Liver (tissue), 8 donors: ENCODE measurements at regions not wholly inside any gene's neighbourhood (a gene's known extent, or its start where the extent isn't known, plus 50 kb on each side); places are given as distances from the start of the nearest gene placed in this dataset.

Experiments
- DNase-seq: peaks from one replicate; pipeline ENCODE4 v3.0.0-alpha.2; 2017; ENCODE audit warnings: low spot score
- H3K27ac ChIP-seq, 2 donors: one replicate each; pipeline ENCODE4 v1.7.0; 2013; ENCODE audit warnings: inconsistent platforms in 2 of 2, low read length in 2 of 2, control low read depth in 1 of 2, low read depth in 1 of 2, mild to moderate bottlenecking in 1 of 2
- H3K27me3 ChIP-seq, 4 donors: one replicate each; pipeline versions ENCODE4 v1.6.1 to v1.7.0; 2013; ENCODE audit warnings: low read length in 3 of 4, inconsistent platforms in 1 of 4, mild to moderate bottlenecking in 1 of 4, moderate library complexity in 1 of 4; ENCODE audit not compliant: control insufficient read depth in 4 of 4, insufficient read depth in 4 of 4
- H3K36me3 ChIP-seq, 4 donors: one replicate each; pipeline versions ENCODE4 v1.6.1 to v1.7.0; 2013; ENCODE audit warnings: low read length in 3 of 4, mild to moderate bottlenecking in 3 of 4, low read depth in 1 of 4, moderate library complexity in 1 of 4; ENCODE audit not compliant: control insufficient read depth in 4 of 4, insufficient read depth in 3 of 4
- H3K4me1 ChIP-seq, 4 donors: one replicate each; pipeline versions ENCODE4 v1.6.1 to v1.7.0; 2013; ENCODE audit warnings: low read length in 3 of 4, mild to moderate bottlenecking in 3 of 4, moderate library complexity in 1 of 4; ENCODE audit not compliant: control insufficient read depth in 4 of 4, insufficient read depth in 4 of 4
- H3K4me3 ChIP-seq, 3 donors: one replicate each; pipeline versions ENCODE4 v1.6.1 to v1.7.0; 2013; ENCODE audit warnings: low read length in 3 of 3, control low read depth in 1 of 3, low read depth in 1 of 3, mild to moderate bottlenecking in 1 of 3
- H3K9ac ChIP-seq, 2 donors: one replicate each; pipeline ENCODE4 v1.7.0; 2013; ENCODE audit warnings: low read length in 2 of 2, mild to moderate bottlenecking in 2 of 2, moderate library complexity in 2 of 2, control low read depth in 1 of 2, low read depth in 1 of 2
- H3K9me3 ChIP-seq, 4 donors: one replicate each; pipeline versions ENCODE4 v1.6.1 to v1.7.0; 2013; ENCODE audit warnings: low read length in 3 of 4; ENCODE audit not compliant: control insufficient read depth in 4 of 4
- CTCF ChIP-seq: fragments of 150-350 bp; IDR thresholded peaks from 2 replicates; pipeline ENCODE4 v1.5.1; 2017; ENCODE audit warnings: improper control_type of control experiment, low read depth, low read length; ENCODE audit not compliant: missing input control
- FOXA2 ChIP-seq: IDR thresholded peaks from 2 replicates; pipeline ENCODE4 v1.6.1; 2016; ENCODE audit warnings: antibody characterized with exemption
- HNF4A ChIP-seq, 2 donors: conservative IDR thresholded peaks; 2 replicates each; pipeline ENCODE4 v1.6.1; 2016; ENCODE audit warnings: antibody characterized with exemption in 2 of 2, mild to moderate bottlenecking in 2 of 2
- HNF4G ChIP-seq: IDR thresholded peaks from 2 replicates; pipeline ENCODE4 v1.6.1; 2016; ENCODE audit warnings: antibody characterized with exemption
- JUND ChIP-seq, 2 donors: IDR thresholded peaks; 2 replicates each; pipeline ENCODE4 v1.6.1; 2016; ENCODE audit warnings: antibody characterized with exemption in 2 of 2
- MAX ChIP-seq: IDR thresholded peaks from 2 replicates; pipeline ENCODE4 v1.6.1; 2016; ENCODE audit warnings: antibody characterized with exemption
- RXRA ChIP-seq, 2 donors: IDR thresholded peaks; 2 replicates each; pipeline ENCODE4 v1.6.1; 2017 to 2018; ENCODE audit warnings: antibody characterized with exemption in 2 of 2, mild to moderate bottlenecking in 1 of 2
- SP1 ChIP-seq: IDR thresholded peaks from 2 replicates; pipeline ENCODE4 v1.6.1; 2018; ENCODE audit warnings: antibody characterized with exemption, mild to moderate bottlenecking
- TAF1 ChIP-seq: conservative IDR thresholded peaks from 2 replicates; pipeline ENCODE4 v1.6.1; 2016; ENCODE audit warnings: antibody characterized with exemption, mild to moderate bottlenecking
- YY1 ChIP-seq: IDR thresholded peaks from 2 replicates; pipeline ENCODE4 v1.6.1; 2016; ENCODE audit warnings: antibody characterized with exemption, mild to moderate bottlenecking
- ZBTB33 ChIP-seq: IDR thresholded peaks from 2 replicates; pipeline ENCODE4 v1.6.1; 2016; ENCODE audit warnings: antibody characterized with exemption
- WGBS: extraction: QIAGEN DNeasy Blood & Tissue Kit; methylation state at CpG from one replicate; pipeline ENCODE4 v1.1.7; 2013; 5-methylcytosine and 5-hydroxymethylcytosine counted together
- TF ChIP-seq, protein P1 (sequence below): IDR thresholded peaks from 2 replicates; pipeline ENCODE4 v1.6.1; 2016; ENCODE audit warnings: antibody characterized with exemption, mild to moderate bottlenecking
- donor health status: healthy.
- donor health status: healthy.
- donor health status: healthy.
- donor health status: healthy.
- donor health status: healthy.

DNA sequence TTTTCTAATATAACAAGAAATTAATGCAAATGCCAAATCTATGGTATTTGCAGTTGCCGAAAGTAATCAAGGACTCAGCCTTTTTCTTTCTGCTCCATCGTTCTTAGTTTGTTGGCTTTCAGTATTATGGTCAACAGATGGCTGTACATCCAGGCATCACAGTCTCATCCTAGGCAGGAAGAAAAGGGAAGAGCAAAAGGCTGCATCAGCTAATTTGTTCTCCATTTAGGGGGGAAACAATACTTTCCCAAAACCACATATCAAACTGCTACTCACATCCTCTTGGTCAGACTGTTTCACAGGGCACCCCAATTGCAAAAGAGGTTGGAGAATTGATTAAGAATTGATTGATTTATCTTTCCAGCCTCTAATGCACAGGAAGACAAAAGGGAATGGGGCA lies 89.3 kb downstream of the MDH1 start:
- 90% methylated on average over 2 of the region's 2 CpGs for WGBS
- Histone ChIP-seq H3K27ac (no peak overlapping the region), H3K4me3 (no peak overlapping the region), H3K9ac (no peak overlapping the region), H3K9me3 (no peaks in the 10 kb centered on the region), H3K36me3 (no peaks in the 10 kb centered on the region), H3K27me3 (no peaks in the 10 kb centered on the region), H3K4me1 (peaks cover 5 to 19% (median 16%) of the 10 kb centered on the region in 4 donors)
- no peak for DNase-seq
- TF ChIP-seq MAX: no peak
- no peak for TF ChIP-seq RXRA (IDR thresholded peaks at IDR 0.05)
- no peak for TF ChIP-seq FOXA2
- no peak for TF ChIP-seq YY1

GRCh38 chr2:63678551-63678950 lies 89.8 kb downstream of the MDH1 start:
- Histone ChIP-seq H3K27ac (no peak overlapping the region), H3K4me1 (peaks cover 3 to 14% (median 11%) of the 10 kb centered on the region in 4 donors), H3K27me3 (no peaks in the 10 kb centered on the region), H3K36me3 (no peaks in the 10 kb centered on the region), H3K9me3 (no peaks in the 10 kb centered on the region), H3K9ac (no peak overlapping the region), H3K4me3 (no peak overlapping the region)
- DNase-seq: no peak
- TF ChIP-seq, protein P1, sequence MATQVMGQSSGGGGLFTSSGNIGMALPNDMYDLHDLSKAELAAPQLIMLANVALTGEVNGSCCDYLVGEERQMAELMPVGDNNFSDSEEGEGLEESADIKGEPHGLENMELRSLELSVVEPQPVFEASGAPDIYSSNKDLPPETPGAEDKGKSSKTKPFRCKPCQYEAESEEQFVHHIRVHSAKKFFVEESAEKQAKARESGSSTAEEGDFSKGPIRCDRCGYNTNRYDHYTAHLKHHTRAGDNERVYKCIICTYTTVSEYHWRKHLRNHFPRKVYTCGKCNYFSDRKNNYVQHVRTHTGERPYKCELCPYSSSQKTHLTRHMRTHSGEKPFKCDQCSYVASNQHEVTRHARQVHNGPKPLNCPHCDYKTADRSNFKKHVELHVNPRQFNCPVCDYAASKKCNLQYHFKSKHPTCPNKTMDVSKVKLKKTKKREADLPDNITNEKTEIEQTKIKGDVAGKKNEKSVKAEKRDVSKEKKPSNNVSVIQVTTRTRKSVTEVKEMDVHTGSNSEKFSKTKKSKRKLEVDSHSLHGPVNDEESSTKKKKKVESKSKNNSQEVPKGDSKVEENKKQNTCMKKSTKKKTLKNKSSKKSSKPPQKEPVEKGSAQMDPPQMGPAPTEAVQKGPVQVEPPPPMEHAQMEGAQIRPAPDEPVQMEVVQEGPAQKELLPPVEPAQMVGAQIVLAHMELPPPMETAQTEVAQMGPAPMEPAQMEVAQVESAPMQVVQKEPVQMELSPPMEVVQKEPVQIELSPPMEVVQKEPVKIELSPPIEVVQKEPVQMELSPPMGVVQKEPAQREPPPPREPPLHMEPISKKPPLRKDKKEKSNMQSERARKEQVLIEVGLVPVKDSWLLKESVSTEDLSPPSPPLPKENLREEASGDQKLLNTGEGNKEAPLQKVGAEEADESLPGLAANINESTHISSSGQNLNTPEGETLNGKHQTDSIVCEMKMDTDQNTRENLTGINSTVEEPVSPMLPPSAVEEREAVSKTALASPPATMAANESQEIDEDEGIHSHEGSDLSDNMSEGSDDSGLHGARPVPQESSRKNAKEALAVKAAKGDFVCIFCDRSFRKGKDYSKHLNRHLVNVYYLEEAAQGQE: no peak
- TF ChIP-seq JUND (IDR thresholded peaks at IDR 0.05): no peak
- TF ChIP-seq ZBTB33: no peak
- no peak for TF ChIP-seq YY1
- no peak for TF ChIP-seq CTCF
- no peak for TF ChIP-seq SP1
- TF ChIP-seq TAF1: no peak
- no peak for TF ChIP-seq HNF4G
- no peak for TF ChIP-seq HNF4A (conservative IDR thresholded peaks at IDR 0.05)
- no peak for TF ChIP-seq RXRA (IDR thresholded peaks at IDR 0.05)
- WGBS: 75% methylated on average over 4 of the region's 4 CpGs
